ENCODE measurements at regions not wholly inside any gene's neighbourhood (a gene's known extent, or its start where the extent isn't known, plus 50 kb on each side); places are given as distances from the start of the nearest gene placed in this dataset.

DNA sequence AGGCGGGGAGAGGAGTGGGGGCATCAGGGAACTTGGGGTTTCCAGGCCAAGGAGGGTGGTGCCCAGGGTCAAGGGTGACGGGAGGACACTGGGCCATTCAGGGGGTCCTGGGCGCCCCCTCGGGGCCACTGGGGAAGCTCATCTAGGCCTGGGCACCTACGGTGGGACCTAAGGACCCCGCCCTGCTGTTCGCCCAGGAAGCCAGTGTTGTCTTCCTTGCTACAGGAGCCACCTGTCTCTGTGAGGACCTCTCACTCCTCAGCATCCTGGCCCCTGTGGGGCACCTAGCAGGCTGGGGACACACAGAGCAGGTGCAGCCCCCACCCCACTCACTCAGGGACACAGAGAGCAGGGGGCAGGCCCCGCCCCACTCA is 191.6 kb downstream of the IGLL1 start:
- no peak for DNase-seq

DNA sequence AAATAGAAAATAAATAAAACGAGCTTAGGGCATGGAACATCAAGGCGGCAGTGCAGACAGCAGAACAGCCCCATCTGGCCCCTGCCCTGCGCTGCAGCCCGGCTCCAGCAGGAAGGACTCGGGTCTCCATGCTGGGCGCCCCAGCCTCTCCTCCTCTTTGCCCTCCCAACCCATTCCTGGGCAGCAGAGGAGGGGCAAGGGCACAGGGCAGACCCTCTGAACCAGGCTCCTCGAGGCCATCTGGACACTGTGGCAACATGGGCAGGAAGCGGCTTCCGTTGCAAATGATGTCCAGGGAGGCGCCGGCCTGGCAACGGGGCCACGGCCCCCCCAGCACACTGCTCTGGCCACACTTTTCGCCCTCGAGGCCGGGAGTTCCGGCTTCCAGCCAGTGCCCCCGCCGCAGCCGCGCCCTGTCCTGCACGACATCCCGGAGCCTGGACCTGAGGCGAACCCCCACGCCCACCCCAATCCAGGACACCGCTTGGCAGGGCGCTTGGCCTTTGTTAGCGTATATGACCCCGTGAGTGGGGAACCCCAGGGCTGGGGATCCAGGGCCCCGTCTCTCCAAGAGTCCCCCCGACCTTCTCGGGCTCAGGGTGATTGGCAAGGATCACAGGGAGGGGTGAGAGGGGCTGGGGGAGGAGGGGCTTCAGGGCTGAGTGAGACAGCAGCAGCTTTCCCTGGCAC is 192.1 kb downstream of the IGLL1 start:
- Histone ChIP-seq H3K9me3 (no peaks in the 10 kb centered on the region), H3K4me3 (no peak overlapping the region), H3K27ac (no peak overlapping the region), H3K27me3 (no peaks in the 10 kb centered on the region), H3K4me1 (ENCODE audit: insufficient read depth) (peaks cover 22% of the 10 kb centered on the region), H3K36me3 (no peaks in the 10 kb centered on the region)
- 82 to 84% (median 82%) methylated on average over 17 to 32 of the region's 32 CpGs for WGBS, 3 donors
- DNase-seq = peak in 1 of 5 donors; percentile 36
- TF ChIP-seq, protein P1, sequence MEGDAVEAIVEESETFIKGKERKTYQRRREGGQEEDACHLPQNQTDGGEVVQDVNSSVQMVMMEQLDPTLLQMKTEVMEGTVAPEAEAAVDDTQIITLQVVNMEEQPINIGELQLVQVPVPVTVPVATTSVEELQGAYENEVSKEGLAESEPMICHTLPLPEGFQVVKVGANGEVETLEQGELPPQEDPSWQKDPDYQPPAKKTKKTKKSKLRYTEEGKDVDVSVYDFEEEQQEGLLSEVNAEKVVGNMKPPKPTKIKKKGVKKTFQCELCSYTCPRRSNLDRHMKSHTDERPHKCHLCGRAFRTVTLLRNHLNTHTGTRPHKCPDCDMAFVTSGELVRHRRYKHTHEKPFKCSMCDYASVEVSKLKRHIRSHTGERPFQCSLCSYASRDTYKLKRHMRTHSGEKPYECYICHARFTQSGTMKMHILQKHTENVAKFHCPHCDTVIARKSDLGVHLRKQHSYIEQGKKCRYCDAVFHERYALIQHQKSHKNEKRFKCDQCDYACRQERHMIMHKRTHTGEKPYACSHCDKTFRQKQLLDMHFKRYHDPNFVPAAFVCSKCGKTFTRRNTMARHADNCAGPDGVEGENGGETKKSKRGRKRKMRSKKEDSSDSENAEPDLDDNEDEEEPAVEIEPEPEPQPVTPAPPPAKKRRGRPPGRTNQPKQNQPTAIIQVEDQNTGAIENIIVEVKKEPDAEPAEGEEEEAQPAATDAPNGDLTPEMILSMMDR (IDR thresholded peaks at IDR 0.05) = no peak
- TF ChIP-seq POLR2A (IDR thresholded peaks at IDR 0.05) (no peak), EP300 (IDR thresholded peaks at IDR 0.05) (no peak)
- intact Hi-C loops (cut with DNase I) = loop anchor here in 3 of 4 donors (5.0 to 10.0 kb wide), 4 partner anchors 73 to 216 kb away; no protein-coding TSS in a partner anchor

More for the DNA sequence above, 191.6 kb downstream of the IGLL1 start:
- no peak overlapping the region for H3K4me3 ChIP-seq
- H3K36me3 ChIP-seq = no peaks in the 10 kb centered on the region
- H3K27ac ChIP-seq = no peak overlapping the region
- intact Hi-C loops (cut with DNase I) = loop anchor here in 3 of 4 donors (5.0 to 10.0 kb wide), 4 partner anchors 74 to 216 kb away; no protein-coding TSS in a partner anchor
- WGBS, 3 donors = 87 to 93% (median 93%) methylated on average over 7 to 8 of the region's 8 CpGs
- H3K9me3 ChIP-seq = no peaks in the 10 kb centered on the region
- TF ChIP-seq, protein P1 (IDR thresholded peaks at IDR 0.05) = no peak
- TF ChIP-seq EP300 (IDR thresholded peaks at IDR 0.05) = no peak
- no peak for TF ChIP-seq POLR2A (IDR thresholded peaks at IDR 0.05)
- H3K4me1 ChIP-seq (ENCODE audit: insufficient read depth) = peaks cover 20% of the 10 kb centered on the region
- H3K27me3 ChIP-seq = no peaks in the 10 kb centered on the region

DNA sequence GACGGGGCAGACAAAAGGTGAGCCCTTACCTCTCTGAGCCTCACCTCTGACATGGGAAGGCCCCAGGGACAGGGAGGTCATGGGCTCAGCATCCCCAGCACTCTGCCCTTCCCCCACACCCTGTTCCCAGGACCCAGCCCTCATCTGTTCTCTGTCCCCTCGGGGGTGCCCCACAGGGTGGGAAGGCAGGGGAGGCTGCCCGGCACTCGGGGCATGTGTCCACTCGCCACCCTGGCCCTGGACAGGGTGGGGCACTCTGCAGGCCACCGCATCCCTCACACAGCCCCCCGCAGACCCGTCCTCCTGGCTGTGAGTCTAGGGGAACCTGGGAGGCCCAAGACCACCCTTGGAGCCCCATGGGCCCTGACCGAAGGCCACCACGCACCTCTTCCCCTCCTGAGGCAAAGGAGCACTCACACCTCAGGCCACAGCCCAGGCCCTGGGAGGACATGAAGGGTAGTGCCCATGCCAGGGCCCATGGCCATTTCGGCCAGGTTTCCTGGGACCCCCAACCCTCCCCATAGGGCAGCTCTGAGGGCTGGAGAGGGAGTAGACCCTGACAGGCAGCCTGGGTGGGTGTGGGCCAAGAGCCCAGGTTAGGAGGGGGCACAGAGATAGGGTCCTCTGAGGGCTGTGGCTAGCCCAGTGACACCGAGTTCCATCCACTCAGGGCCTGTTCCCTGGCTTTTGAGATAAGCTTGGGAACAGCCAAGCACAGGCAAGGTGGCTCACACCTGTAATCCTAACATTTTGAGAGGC is 193.1 kb downstream of the IGLL1 start:
- H3K36me3 ChIP-seq = no peaks in the 10 kb centered on the region
- H3K27ac ChIP-seq = no peak overlapping the region
- TF ChIP-seq EP300 (IDR thresholded peaks at IDR 0.05) (no peak), POLR2A (IDR thresholded peaks at IDR 0.05) (no peak)
- TF ChIP-seq, protein P1 (IDR thresholded peaks at IDR 0.05) = no peak
- no peaks in the 10 kb centered on the region for H3K9me3 ChIP-seq
- WGBS, 3 donors = 88 to 92% (median 89%) methylated on average over 12 of the region's 12 CpGs
- H3K4me1 ChIP-seq (ENCODE audit: insufficient read depth) = peaks cover 22% of the 10 kb centered on the region
- no peaks in the 10 kb centered on the region for H3K27me3 ChIP-seq
- H3K4me3 ChIP-seq = no peak overlapping the region
- intact Hi-C loops (cut with DNase I) = loop anchor here in 3 of 4 donors (5.0 to 10.0 kb wide), 4 partner anchors 72 to 215 kb away; no protein-coding TSS in a partner anchor
- peak in 2 of 5 donors; percentile 41 to 42 for DNase-seq

DNA sequence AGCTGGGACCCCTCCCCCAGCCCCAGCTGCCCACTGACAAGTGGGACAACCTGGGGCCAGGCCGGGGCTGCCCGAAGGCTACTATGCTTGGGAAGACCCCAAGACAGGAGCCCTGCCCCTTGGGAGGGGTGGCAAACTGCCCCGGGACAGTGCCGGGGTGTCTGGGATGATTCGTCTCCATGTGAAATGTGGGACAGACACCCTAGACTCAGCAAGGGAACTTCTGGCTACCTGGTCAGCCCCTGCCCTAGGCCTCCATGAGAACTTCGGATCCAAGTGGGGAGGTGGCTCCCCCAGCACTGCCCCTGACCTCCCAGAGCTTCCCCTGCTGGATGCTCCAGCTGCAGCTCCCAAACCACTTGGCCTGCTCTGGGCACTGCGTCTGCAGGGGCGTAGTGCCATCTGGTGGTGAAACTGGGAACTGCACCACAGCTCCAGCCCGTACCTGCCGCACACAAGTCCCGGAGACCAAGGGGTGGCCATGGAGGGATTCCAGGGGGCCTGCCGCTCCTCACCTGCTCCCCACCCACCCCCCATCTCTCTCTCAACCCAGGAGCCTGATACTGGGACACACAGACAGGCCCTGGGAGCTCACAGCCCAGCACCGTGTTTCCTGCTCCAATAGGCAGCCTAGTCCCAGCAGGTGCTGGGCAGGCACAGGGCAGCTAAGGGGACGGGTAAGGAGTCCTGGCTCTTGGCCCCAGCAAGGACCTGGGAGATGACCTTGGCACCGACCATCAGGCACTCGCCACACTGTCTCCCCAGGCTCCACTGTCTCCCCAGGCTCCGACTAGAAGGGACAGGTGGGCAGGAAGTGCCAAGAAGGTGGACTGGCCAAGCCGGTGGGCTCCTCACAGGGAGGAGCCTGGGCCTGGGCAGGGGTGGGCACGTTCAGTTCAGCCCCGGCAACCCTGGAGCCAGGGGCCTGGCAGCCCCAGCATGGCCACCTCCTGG is 194.1 kb downstream of the IGLL1 start:
- DNase-seq = peak; percentile 82 to 93 (median 90)
- peaks cover 22% of the 10 kb centered on the region for H3K4me1 ChIP-seq (ENCODE audit: insufficient read depth)
- no peaks in the 10 kb centered on the region for H3K9me3 ChIP-seq
- H3K27me3 ChIP-seq = no peaks in the 10 kb centered on the region
- intact Hi-C loops (cut with DNase I) = loop anchor here (2.0 to 10.0 kb wide), 5 partner anchors 71 to 214 kb away; no protein-coding TSS in a partner anchor
- TF ChIP-seq EP300 (IDR thresholded peaks at IDR 0.05) (no peak), POLR2A (IDR thresholded peaks at IDR 0.05) (no peak)
- TF ChIP-seq, protein P1 (IDR thresholded peaks at IDR 0.05) = peak; percentile 98 to 99 (median 99)
- peak overlapping the region in 1 of 2 donors; percentile 65 for H3K27ac ChIP-seq
- WGBS, 3 donors = 26 to 30% (median 30%) methylated on average over 20 of the region's 20 CpGs
- no peaks in the 10 kb centered on the region for H3K36me3 ChIP-seq
- H3K4me3 ChIP-seq = no peak overlapping the region
